KMS-11 (cell line): ENCODE measurements at regions not wholly inside any gene's neighbourhood (a gene's known extent, or its start where the extent isn't known, plus 50 kb on each side); places are given as distances from the start of the nearest gene placed in this dataset.

ENCODE experiments used
- H2AFZ ChIP-seq: fragments of 200-600 bp; sonication (generic); 2 replicates; pipeline ENCODE4 v1.6.1; 2016; ENCODE audit warnings: antibody characterized with exemption, mixed run types, low read depth
- H3K27ac ChIP-seq: fragments of 200-600 bp; sonication (generic); 2 replicates; pipeline ENCODE4 v1.6.1; 2016; ENCODE audit warnings: mild to moderate bottlenecking, mixed run types
- H3K27me3 ChIP-seq: fragments of 200-600 bp; sonication (generic); 2 replicates; pipeline ENCODE4 v1.6.1; 2017; ENCODE audit warnings: mild to moderate bottlenecking, low read depth, mixed run types, moderate library complexity; ENCODE audit not compliant: insufficient read depth
- H3K36me3 ChIP-seq: fragments of 200-600 bp; sonication (generic); 2 replicates; pipeline ENCODE4 v1.6.1; 2017; ENCODE audit warnings: mild to moderate bottlenecking, mixed run types; ENCODE audit not compliant: insufficient read depth
- H3K4me1 ChIP-seq: fragments of 200-600 bp; sonication (generic); 2 replicates; pipeline ENCODE4 v1.6.1; 2016; ENCODE audit warnings: mild to moderate bottlenecking, low read depth, mixed run types; ENCODE audit not compliant: poor library complexity, severe bottlenecking
- H3K4me2 ChIP-seq: fragments of 200-600 bp; sonication (generic); 2 replicates; pipeline ENCODE4 v1.7.0; 2016; ENCODE audit warnings: mild to moderate bottlenecking, mixed run types
- H3K4me3 ChIP-seq: fragments of 200-600 bp; sonication (generic); IDR thresholded peaks from 2 replicates; pipeline ENCODE4 v1.6.1; 2017; ENCODE audit warnings: low read depth, low read length, mixed read lengths; ENCODE audit not compliant: insufficient read depth
- H3K79me2 ChIP-seq: fragments of 200-600 bp; sonication (generic); 2 replicates; pipeline ENCODE4 v1.6.1; 2016; ENCODE audit warnings: low read depth, mixed run types; ENCODE audit not compliant: insufficient read depth
- H3K9ac ChIP-seq: fragments of 200-600 bp; sonication (generic); 2 replicates; pipeline ENCODE4 v1.6.1; 2016; ENCODE audit warnings: mild to moderate bottlenecking, mixed run types
- H4K20me1 ChIP-seq: fragments of 200-600 bp; sonication (generic); 2 replicates; pipeline ENCODE4 v1.6.1; 2016; ENCODE audit warnings: mild to moderate bottlenecking, mixed run types; ENCODE audit not compliant: insufficient read depth
- CTCF ChIP-seq: fragments of 200-600 bp; sonication (generic); conservative IDR thresholded peaks from 2 replicates; pipeline ENCODE4 v1.6.1; 2017; ENCODE audit warnings: low read depth, mild to moderate bottlenecking, antibody characterized with exemption, low read length, moderate library complexity, mixed read lengths

- no peak overlapping the region for H3K4me3 ChIP-seq
- H3K27ac ChIP-seq: no peak overlapping the region
- H4K20me1 ChIP-seq: no peaks in the 10 kb centered on the region
- H2AFZ ChIP-seq: no peak overlapping the region
- H3K36me3 ChIP-seq: no peaks in the 10 kb centered on the region
- no peaks in the 10 kb centered on the region for H3K4me1 ChIP-seq
- no peak for TF ChIP-seq CTCF
- no peak overlapping the region for H3K4me2 ChIP-seq
- peaks cover 38% of the 10 kb centered on the region for H3K27me3 ChIP-seq
- no peak overlapping the region for H3K9ac ChIP-seq
- H3K79me2 ChIP-seq: no peaks in the 10 kb centered on the region
Observed at GRCh38 chr20:48395816-48396546, 431.8 kb downstream of the PREX1 start.

- Histone ChIP-seq H3K4me3 (no peak overlapping the region), H3K79me2 (no peaks in the 10 kb centered on the region), H3K4me2 (no peak overlapping the region), H3K9ac (no peak overlapping the region), H3K27me3 (peaks cover 41% of the 10 kb centered on the region), H3K36me3 (no peaks in the 10 kb centered on the region), H2AFZ (no peak overlapping the region), H4K20me1 (no peaks in the 10 kb centered on the region), H3K27ac (no peak overlapping the region), H3K4me1 (no peaks in the 10 kb centered on the region)
- TF ChIP-seq CTCF: no peak
Observed at GRCh38 chr20:48394415-48395081, 433.3 kb downstream of the PREX1 start.

GRCh38 chr20:48393737-48394314 lies 434.0 kb downstream of the PREX1 start:
- no peaks in the 10 kb centered on the region for H3K79me2 ChIP-seq
- no peak overlapping the region for H2AFZ ChIP-seq
- no peak overlapping the region for H3K4me2 ChIP-seq
- no peaks in the 10 kb centered on the region for H3K4me1 ChIP-seq
- peaks cover 47% of the 10 kb centered on the region for H3K27me3 ChIP-seq
- TF ChIP-seq CTCF: no peak
- no peaks in the 10 kb centered on the region for H4K20me1 ChIP-seq
- no peak overlapping the region for H3K4me3 ChIP-seq
- H3K36me3 ChIP-seq: no peaks in the 10 kb centered on the region
- H3K9ac ChIP-seq: no peak overlapping the region
- H3K27ac ChIP-seq: no peak overlapping the region

- Histone ChIP-seq H3K27me3 (peaks cover 51% of the 10 kb centered on the region), H3K4me3 (no peak overlapping the region), H3K36me3 (no peaks in the 10 kb centered on the region), H3K9ac (no peak overlapping the region), H4K20me1 (no peaks in the 10 kb centered on the region), H2AFZ (no peak overlapping the region), H3K4me1 (no peaks in the 10 kb centered on the region), H3K27ac (no peak overlapping the region), H3K4me2 (no peak overlapping the region), H3K79me2 (no peaks in the 10 kb centered on the region)
- TF ChIP-seq CTCF: no peak
Observed at GRCh38 chr20:48393311-48393685, 434.5 kb downstream of the PREX1 start.
